HUES64 (cell line): ENCODE measurements at regions not wholly inside any gene's neighbourhood (a gene's known extent, or its start where the extent isn't known, plus 50 kb on each side); places are given as distances from the start of the nearest gene placed in this dataset.

ENCODE experiments used
- H3K27ac ChIP-seq: 2 replicates; pipeline ENCODE4 v1.7.0; 2013; ENCODE audit warnings: low read depth, low read length, inconsistent platforms
- H3K27me3 ChIP-seq: 2 replicates; pipeline ENCODE4 v1.6.1; 2013; ENCODE audit warnings: mild to moderate bottlenecking, low read length; ENCODE audit not compliant: insufficient read depth
- H3K36me3 ChIP-seq: 2 replicates; pipeline ENCODE4 v1.6.1; 2013; ENCODE audit warnings: mild to moderate bottlenecking, low read length; ENCODE audit not compliant: insufficient read depth
- H3K4me1 ChIP-seq: 2 replicates; pipeline ENCODE4 v1.6.1; 2013; ENCODE audit warnings: mild to moderate bottlenecking, low read length, moderate library complexity; ENCODE audit not compliant: insufficient read depth
- H3K4me3 ChIP-seq: 2 replicates; pipeline ENCODE4 v1.5.1; 2013; ENCODE audit warnings: mild to moderate bottlenecking, low read length, moderate library complexity
- H3K9ac ChIP-seq: 2 replicates; pipeline ENCODE4 v1.6.1; 2013; ENCODE audit warnings: mild to moderate bottlenecking, low read depth, low read length
- H3K9me3 ChIP-seq: 2 replicates; pipeline ENCODE4 v1.6.1; 2013; ENCODE audit warnings: low read depth, low read length; ENCODE audit not compliant: insufficient read depth
- WGBS: fragments of 150-250, 120-280 bp; methylation state at CpG from one replicate; pipeline ENCODE4 v1.1.7; 2013; ENCODE audit warnings: missing lambda C conversion rate; 5-methylcytosine and 5-hydroxymethylcytosine counted together

DNA sequence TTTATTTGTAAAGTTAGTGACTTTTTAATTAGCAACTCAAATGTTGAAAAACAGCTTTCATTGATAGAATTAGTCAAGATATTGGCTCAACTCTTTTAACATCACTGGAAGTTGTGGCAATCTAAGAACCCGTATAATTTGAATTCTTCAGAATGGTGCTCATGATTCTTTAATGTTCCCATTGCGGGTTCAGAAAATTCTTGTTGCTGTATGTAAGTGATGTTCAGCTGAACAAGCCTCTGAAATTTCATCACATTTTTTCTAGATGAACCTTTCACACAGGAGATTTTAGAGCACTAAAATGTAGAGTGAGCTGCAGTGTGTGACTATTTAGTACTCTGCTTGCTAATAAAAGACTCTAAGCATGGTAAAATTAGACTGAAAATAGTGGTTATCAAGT lies 1317.7 kb downstream of the FSTL5 start:
- H3K4me3 ChIP-seq = no peak overlapping the region
- H3K27ac ChIP-seq = no peak overlapping the region
- H3K36me3 ChIP-seq = no peaks in the 10 kb centered on the region
- WGBS = 90% methylated on average over 2 of the region's 2 CpGs
- no peak overlapping the region for H3K9ac ChIP-seq
- H3K4me1 ChIP-seq = peaks cover 4% of the 10 kb centered on the region
- H3K27me3 ChIP-seq = no peaks in the 10 kb centered on the region
- H3K9me3 ChIP-seq = no peaks in the 10 kb centered on the region

DNA sequence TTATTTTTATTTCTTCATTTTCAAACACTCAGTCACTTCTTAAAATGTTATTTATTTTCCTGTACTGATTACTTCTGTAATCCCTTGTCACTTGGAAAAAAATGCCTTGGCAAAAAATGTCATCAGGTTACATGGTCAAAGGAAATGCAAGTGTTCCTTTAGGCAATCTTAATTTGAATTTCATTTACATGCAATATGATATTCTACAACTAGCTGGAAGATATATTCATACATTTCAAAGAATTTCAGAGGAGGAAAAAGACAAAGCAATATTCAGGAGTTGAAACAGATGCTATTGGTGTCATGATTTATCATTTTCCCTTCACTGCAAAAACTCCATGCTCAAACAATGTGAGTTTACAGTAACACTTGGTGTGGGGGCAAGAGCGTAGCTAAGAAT lies 1316.6 kb downstream of the FSTL5 start:
- no CpG with 5 or more reads among the region's 1 CpG for WGBS

DNA sequence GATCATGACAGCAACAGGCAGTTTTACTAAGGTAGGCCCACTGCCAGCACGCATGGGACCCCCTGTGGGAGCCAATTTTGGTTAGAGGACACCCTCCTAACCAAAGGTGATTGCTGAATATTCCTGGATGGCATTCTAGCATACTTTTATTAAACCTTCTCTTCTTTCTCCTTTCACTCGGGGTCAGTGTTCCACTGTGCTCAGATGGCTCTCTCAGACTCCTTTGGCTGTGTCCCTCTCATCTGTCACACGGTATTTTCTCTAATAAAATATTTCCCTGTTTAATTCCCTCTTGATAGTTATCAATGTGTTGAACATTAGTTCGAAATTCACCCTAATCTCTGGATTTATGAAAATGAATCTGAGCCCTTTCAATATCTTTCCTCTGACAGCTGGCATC lies 1315.3 kb downstream of the FSTL5 start:
- Histone ChIP-seq H3K27me3 (no peaks in the 10 kb centered on the region), H3K9me3 (no peaks in the 10 kb centered on the region), H3K4me1 (peaks cover 4% of the 10 kb centered on the region), H3K27ac (no peak overlapping the region), H3K9ac (no peak overlapping the region), H3K36me3 (no peaks in the 10 kb centered on the region), H3K4me3 (no peak overlapping the region)
- 89% methylated on average over 4 of the region's 4 CpGs for WGBS

More for the DNA sequence above, 1316.6 kb downstream of the FSTL5 start:
- Histone ChIP-seq H3K4me1 (peaks cover 4% of the 10 kb centered on the region), H3K9ac (no peak overlapping the region), H3K27ac (no peak overlapping the region), H3K36me3 (no peaks in the 10 kb centered on the region), H3K9me3 (no peaks in the 10 kb centered on the region), H3K4me3 (no peak overlapping the region), H3K27me3 (no peaks in the 10 kb centered on the region)

DNA sequence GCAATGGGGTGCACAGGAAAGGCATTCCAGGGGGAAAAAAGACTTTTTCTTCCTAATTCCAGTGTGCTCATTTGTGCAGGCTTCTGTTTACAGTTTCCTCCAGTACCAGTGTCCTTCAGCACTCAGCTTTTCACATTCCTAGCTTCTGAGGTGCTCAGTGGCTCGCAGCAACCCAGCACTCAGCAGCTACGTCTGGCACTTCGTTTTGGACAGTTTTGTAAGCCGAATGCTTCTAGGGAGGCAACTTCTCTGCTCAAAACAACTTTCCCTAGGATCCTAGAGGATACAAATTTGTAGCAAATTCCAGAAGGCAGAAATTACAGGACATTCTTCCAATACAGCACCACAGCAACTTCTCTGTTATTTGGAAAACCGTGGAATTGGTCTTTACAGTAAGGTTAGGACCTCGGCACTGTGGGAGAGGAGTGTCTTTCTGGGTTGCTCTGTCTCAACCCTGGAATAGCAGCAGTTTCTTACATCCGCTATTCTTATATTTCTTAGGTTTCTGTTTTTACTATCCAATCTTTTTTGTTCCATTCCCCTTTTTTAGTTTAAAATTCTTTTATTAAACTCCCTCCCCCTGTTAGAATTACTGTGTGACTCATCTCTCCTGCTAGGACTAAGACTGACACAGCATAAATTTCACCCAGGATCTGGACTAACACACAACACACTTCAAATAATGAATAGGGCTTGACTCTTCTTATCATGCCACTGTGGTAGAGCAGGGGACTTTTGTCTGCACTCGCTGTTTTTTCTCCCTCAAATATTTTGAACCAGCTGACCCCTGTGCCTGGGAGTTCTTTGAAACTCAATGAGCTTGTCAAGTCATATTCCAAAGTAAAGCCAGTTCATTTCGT lies 1314.7 kb downstream of the FSTL5 start:
- WGBS = 89% methylated on average over 9 of the region's 9 CpGs
- Histone ChIP-seq H3K27ac (no peak overlapping the region), H3K4me1 (peaks cover 4% of the 10 kb centered on the region), H3K27me3 (no peaks in the 10 kb centered on the region), H3K36me3 (no peaks in the 10 kb centered on the region), H3K4me3 (no peak overlapping the region), H3K9me3 (no peaks in the 10 kb centered on the region), H3K9ac (no peak overlapping the region)

DNA sequence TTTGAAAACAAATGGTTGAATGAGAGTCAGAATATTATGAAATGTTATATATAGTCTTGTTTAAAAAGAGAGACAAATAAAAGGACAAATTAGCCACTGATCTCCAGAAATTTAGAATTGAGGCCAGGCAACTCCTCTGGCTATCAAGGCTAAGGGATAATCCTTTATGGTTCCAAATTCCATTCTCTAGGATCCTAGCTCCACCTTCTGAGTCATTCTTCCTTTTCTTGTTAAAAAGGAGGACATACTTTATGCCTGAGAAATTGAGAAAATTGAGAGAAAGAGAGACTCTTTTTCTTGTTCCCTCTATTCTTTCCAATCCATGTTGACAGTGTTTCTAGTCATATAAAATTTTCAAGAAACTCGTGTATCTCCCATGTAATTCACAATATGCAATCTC lies 1299.5 kb downstream of the FSTL5 start:
- H3K36me3 ChIP-seq = no peaks in the 10 kb centered on the region
- H3K9me3 ChIP-seq = no peaks in the 10 kb centered on the region
- H3K27ac ChIP-seq = no peak overlapping the region
- WGBS = no CpG with 5 or more reads among the region's 1 CpG
- H3K4me3 ChIP-seq = no peak overlapping the region
- H3K27me3 ChIP-seq = no peaks in the 10 kb centered on the region
- no peak overlapping the region for H3K9ac ChIP-seq
- H3K4me1 ChIP-seq = no peaks in the 10 kb centered on the region

DNA sequence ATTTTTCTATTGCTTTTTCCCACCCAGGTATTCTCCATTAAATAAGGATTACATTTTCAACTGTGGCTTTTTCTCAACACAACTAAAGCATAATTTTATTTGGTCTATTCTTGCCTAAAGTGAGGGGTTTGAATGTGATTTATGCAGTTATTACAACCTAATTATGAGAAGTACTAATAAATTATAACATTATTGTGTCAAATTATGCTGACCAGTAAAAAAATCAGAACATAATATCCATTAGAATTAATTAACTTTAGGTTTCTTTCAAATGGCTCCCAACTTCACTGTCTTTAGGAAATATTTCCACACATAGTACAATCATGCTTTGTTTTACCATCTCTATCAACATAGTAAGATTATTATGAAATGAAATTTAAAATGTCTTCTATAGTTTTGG lies 1293.9 kb downstream of the FSTL5 start:
- no peaks in the 10 kb centered on the region for H3K36me3 ChIP-seq
- no peaks in the 10 kb centered on the region for H3K27me3 ChIP-seq
- no peak overlapping the region for H3K27ac ChIP-seq
- no peaks in the 10 kb centered on the region for H3K4me1 ChIP-seq
- H3K9me3 ChIP-seq = no peaks in the 10 kb centered on the region
- no peak overlapping the region for H3K9ac ChIP-seq
- H3K4me3 ChIP-seq = no peak overlapping the region

DNA sequence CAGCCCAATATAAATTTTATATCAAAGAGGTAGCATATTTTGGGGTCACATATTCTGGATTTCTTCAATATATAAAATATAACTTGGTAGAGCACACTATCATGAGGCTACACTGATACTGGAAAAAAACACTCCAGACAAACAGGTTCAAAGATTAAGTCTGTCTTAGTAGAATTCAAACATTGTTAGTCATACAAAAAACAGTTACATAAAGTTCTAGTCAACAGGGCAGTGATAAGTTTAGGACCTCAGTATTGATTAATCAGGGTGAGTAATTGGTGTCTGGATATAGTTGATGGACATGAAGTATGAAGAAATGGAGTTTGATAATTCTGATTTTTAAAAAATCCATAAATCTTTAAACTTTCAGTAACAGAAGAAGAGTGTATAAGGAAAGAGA lies 1291.3 kb downstream of the FSTL5 start:
- H3K36me3 ChIP-seq = no peaks in the 10 kb centered on the region
- H3K27me3 ChIP-seq = no peaks in the 10 kb centered on the region
- no peaks in the 10 kb centered on the region for H3K9me3 ChIP-seq
- no peak overlapping the region for H3K4me3 ChIP-seq
- no peak overlapping the region for H3K27ac ChIP-seq
- no peak overlapping the region for H3K9ac ChIP-seq
- H3K4me1 ChIP-seq = no peaks in the 10 kb centered on the region

DNA sequence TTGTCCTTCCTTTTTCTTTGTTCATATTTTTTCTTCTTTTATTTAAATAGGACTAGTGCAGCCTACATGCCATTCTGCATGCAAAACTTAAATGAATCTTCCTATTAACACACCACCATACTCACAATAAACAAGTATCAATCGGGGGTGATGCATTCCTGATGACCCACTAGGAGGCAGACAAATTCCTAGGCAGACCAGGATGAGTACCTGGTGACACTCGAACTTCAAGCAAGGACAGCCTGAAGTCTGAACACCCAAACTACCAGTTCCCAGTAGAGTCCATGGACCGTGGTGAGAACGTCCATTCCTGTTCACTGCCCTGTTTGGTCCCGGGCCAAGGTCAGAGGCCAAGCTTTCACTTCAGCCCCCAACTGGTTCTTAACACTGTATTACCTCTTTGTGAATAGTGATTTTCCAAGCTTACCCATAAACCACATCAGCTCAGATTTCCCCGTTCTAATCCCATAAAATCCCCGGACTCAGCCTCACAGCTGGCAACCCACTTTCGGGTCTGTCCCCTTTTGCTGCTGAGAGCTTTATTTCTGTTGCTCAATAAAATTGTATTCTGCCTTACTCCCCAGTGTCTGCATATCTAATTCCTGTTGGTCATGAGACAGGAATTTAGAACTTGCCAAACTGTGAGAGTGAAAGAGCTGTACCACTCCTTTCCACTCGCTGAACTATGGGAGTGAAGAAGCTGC lies 1286.6 kb downstream of the FSTL5 start:
- H3K36me3 ChIP-seq = no peaks in the 10 kb centered on the region

DNA sequence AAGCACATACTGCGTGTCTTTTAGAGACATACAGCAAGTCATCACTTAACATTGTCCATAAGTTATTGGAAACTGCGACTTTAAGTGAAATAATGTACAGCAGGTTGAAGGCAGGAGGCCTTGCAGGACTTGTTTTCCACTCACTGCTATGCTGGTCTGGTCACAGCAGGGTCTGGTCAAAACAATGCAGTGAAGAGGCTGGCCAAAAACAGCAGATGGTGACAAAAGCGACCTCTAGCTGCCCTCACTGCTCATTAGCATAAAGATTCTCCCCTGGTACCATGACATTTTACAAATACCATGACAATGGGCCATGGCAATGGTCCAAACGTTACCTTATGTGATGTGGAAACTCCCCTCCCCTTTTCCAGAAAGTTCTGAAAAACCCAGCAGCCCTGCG lies 1283.6 kb downstream of the FSTL5 start:
- no peak overlapping the region for H3K4me3 ChIP-seq
- WGBS = 84% methylated on average over 5 of the region's 5 CpGs
- no peaks in the 10 kb centered on the region for H3K4me1 ChIP-seq
- no peak overlapping the region for H3K27ac ChIP-seq
- H3K9me3 ChIP-seq = no peaks in the 10 kb centered on the region
- no peaks in the 10 kb centered on the region for H3K36me3 ChIP-seq
- H3K27me3 ChIP-seq = no peaks in the 10 kb centered on the region
- no peak overlapping the region for H3K9ac ChIP-seq

More for the DNA sequence above, 1286.6 kb downstream of the FSTL5 start:
- Histone ChIP-seq H3K9me3 (no peaks in the 10 kb centered on the region), H3K9ac (no peak overlapping the region), H3K4me3 (no peak overlapping the region), H3K27me3 (no peaks in the 10 kb centered on the region), H3K27ac (no peak overlapping the region), H3K4me1 (no peaks in the 10 kb centered on the region)
- WGBS = 89% methylated on average over 9 of the region's 9 CpGs

DNA sequence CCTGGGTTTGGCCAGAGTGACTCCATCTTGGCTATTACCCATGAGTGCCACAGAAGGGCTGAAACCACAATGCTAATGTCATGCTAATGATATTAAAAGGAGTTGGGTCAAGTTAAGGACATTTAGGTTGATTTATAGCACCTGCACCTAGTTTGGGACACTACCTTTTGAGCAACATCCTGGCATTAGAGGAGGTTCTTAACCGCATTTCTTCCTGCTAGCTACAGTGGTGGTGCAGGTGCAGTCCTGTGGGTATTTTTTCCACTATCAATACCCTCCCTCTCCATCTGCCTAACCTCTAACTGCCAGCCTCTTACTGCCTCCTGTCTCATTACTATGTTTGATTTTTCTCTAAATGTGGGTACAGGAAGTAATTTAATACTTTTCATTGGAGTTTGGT lies 1276.1 kb downstream of the FSTL5 start:
- no peak overlapping the region for H3K9ac ChIP-seq
- H3K9me3 ChIP-seq = peaks cover 12% of the 10 kb centered on the region
- WGBS = 100% methylated on average over 1 of the region's 1 CpG
- no peaks in the 10 kb centered on the region for H3K4me1 ChIP-seq
- H3K27me3 ChIP-seq = no peaks in the 10 kb centered on the region
- H3K27ac ChIP-seq = no peak overlapping the region
- no peaks in the 10 kb centered on the region for H3K36me3 ChIP-seq
- H3K4me3 ChIP-seq = no peak overlapping the region

DNA sequence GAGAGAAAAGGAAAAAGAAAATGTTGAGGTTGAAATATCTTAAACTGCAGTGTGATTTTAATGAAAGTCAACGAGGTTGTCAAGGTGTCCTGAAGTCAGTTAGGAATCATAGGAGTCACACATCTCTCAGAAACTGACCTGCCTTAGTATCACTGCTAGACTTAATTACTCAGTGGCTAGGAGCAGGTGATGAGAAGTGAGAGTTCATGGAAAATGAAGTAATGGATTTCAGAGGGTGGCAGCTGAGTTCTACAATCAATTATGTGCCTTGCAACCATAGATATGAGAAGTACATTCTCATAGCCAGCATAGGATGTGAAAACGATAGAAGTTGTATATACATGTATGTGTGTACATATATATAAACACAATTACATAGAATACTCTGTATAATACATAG lies 1269.7 kb downstream of the FSTL5 start:
- Histone ChIP-seq H3K9ac (no peak overlapping the region), H3K27me3 (no peaks in the 10 kb centered on the region), H3K9me3 (no peaks in the 10 kb centered on the region), H3K4me3 (no peak overlapping the region), H3K36me3 (no peaks in the 10 kb centered on the region), H3K27ac (no peak overlapping the region), H3K4me1 (no peaks in the 10 kb centered on the region)
- WGBS = 95% methylated on average over 1 of the region's 2 CpGs
